Sigmoid colon (tissue), 4 donors: ENCODE measurements at regions not wholly inside any gene's neighbourhood (a gene's known extent, or its start where the extent isn't known, plus 50 kb on each side); places are given as distances from the start of the nearest gene placed in this dataset.

Experiments used
- CTCF ChIP-seq, 4 experiments: fragments of 450-650 bp in 3 of 4; fragments of 200-600 bp in 1 of 4; IDR thresholded peaks; one replicate each; pipeline ENCODE4 v1.5.1; 2016 to 2019; ENCODE audit warnings: antibody characterized with exemption in 4 of 4, mild to moderate bottlenecking in 3 of 4, moderate library complexity in 2 of 4
- EP300 ChIP-seq, 4 donors: sonication (generic); formaldehyde crosslinking; IDR thresholded peaks; one replicate each; pipeline ENCODE4 v1.6.1; 2017; ENCODE audit warnings: antibody characterized with exemption in 4 of 4
- POLR2A ChIP-seq, 2 donors: fragments of 450-650 bp; IDR thresholded peaks; one replicate each; pipeline ENCODE4 v1.6.1; 2016; ENCODE audit warnings: antibody characterized with exemption in 2 of 2, mild to moderate bottlenecking in 2 of 2, moderate library complexity in 2 of 2
- POLR2AphosphoS5 ChIP-seq, 4 donors: sonication (generic); formaldehyde crosslinking; IDR thresholded peaks; one replicate each; pipeline ENCODE4 v1.6.1; 2017; ENCODE audit warnings: antibody characterized with exemption in 4 of 4

GRCh38 chr11:95365348-95365747 is 134.3 kb upstream of the SESN3 start:
- TF ChIP-seq CTCF (IDR thresholded peaks at IDR 0.05) (no peak), POLR2AphosphoS5 (IDR thresholded peaks at IDR 0.05) (no peak), EP300 (IDR thresholded peaks at IDR 0.05) (no peak), POLR2A (IDR thresholded peaks at IDR 0.05) (no peak)
